ENCODE measurements at regions not wholly inside any gene's neighbourhood (a gene's known extent, or its start where the extent isn't known, plus 50 kb on each side); places are given as distances from the start of the nearest gene placed in this dataset.

GRCh38 chr7:155981703-155982102, 169.4 kb upstream of the SHH start:
- DNase-seq (ENCODE audit: low spot score) = no peak

GRCh38 chr7:155980841-155981240, 168.6 kb upstream of the SHH start:
- DNase-seq (ENCODE audit: low spot score) = no peak

- no peak for DNase-seq (ENCODE audit: low spot score)
Observed at GRCh38 chr7:155979994-155980393, 167.7 kb upstream of the SHH start.

- no peak for DNase-seq (ENCODE audit: low spot score)
Observed at GRCh38 chr7:155979566-155979965, 167.3 kb upstream of the SHH start.

- DNase-seq (ENCODE audit: low spot score) = no peak
Observed at GRCh38 chr7:155975490-155975889, 163.2 kb upstream of the SHH start.

GRCh38 chr7:155974186-155974897, 162.1 kb upstream of the SHH start:
- no peak for DNase-seq (ENCODE audit: low spot score)

- no peak for DNase-seq (ENCODE audit: low spot score)
Observed at GRCh38 chr7:155973451-155973997, 161.3 kb upstream of the SHH start.

- peak; percentile 32 for DNase-seq (ENCODE audit: low spot score)
Observed at GRCh38 chr7:155972651-155973390, 160.6 kb upstream of the SHH start.

GRCh38 chr7:155972247-155972646, 160.0 kb upstream of the SHH start:
- no peak for DNase-seq (ENCODE audit: low spot score)

GRCh38 chr7:155971180-155971770, 159.0 kb upstream of the SHH start:
- DNase-seq (ENCODE audit: low spot score) = no peak

GRCh38 chr7:155969192-155969929, 157.1 kb upstream of the SHH start:
- no peak for DNase-seq (ENCODE audit: low spot score)

- DNase-seq (ENCODE audit: low spot score) = no peak
Observed at GRCh38 chr7:155965010-155965409, 152.7 kb upstream of the SHH start.

GRCh38 chr7:155964543-155964942, 152.3 kb upstream of the SHH start:
- DNase-seq (ENCODE audit: low spot score) = no peak

- no peak for DNase-seq (ENCODE audit: low spot score)
Observed at GRCh38 chr7:155963771-155964195, 151.5 kb upstream of the SHH start.

GRCh38 chr7:155963356-155963755, 151.1 kb upstream of the SHH start:
- DNase-seq (ENCODE audit: low spot score) = no peak

- DNase-seq (ENCODE audit: low spot score) = no peak
Observed at GRCh38 chr7:155962968-155963300, 150.7 kb upstream of the SHH start.

GRCh38 chr7:155962191-155962967, 150.1 kb upstream of the SHH start:
- DNase-seq (ENCODE audit: low spot score) = no peak

GRCh38 chr7:155961241-155962190, 149.3 kb upstream of the SHH start:
- no peak for DNase-seq (ENCODE audit: low spot score)

- DNase-seq (ENCODE audit: low spot score) = no peak
Observed at GRCh38 chr7:155959894-155960293, 147.6 kb upstream of the SHH start.

- DNase-seq (ENCODE audit: low spot score) = no peak
Observed at GRCh38 chr7:155956977-155957376, 144.7 kb upstream of the SHH start.

Data from umbilical cord (tissue), 1 donor.